ENCODE measurements at regions not wholly inside any gene's neighbourhood (a gene's known extent, or its start where the extent isn't known, plus 50 kb on each side); places are given as distances from the start of the nearest gene placed in this dataset.

GRCh38 chr2:508121-508520, 169.1 kb downstream of the TMEM18 start:
- TF ChIP-seq CTCF (IDR thresholded peaks at IDR 0.05), result no peak

- TF ChIP-seq CTCF (IDR thresholded peaks at IDR 0.05), result no peak
Observed at GRCh38 chr2:506866-507265, 170.3 kb downstream of the TMEM18 start.

GRCh38 chr2:506451-506850, 170.8 kb downstream of the TMEM18 start:
- TF ChIP-seq CTCF (IDR thresholded peaks at IDR 0.05), result no peak

- TF ChIP-seq CTCF (IDR thresholded peaks at IDR 0.05), result no peak
Observed at GRCh38 chr2:505941-506340, 171.3 kb downstream of the TMEM18 start.

GRCh38 chr2:503288-503999, 173.8 kb downstream of the TMEM18 start:
- TF ChIP-seq CTCF (IDR thresholded peaks at IDR 0.05), result no peak

GRCh38 chr2:502831-503230, 174.4 kb downstream of the TMEM18 start:
- no peak for TF ChIP-seq CTCF (IDR thresholded peaks at IDR 0.05)

- no peak for TF ChIP-seq CTCF (IDR thresholded peaks at IDR 0.05)
Observed at GRCh38 chr2:501667-502066, 175.5 kb downstream of the TMEM18 start.

- no peak for TF ChIP-seq CTCF (IDR thresholded peaks at IDR 0.05)
Observed at GRCh38 chr2:501130-501529, 176.1 kb downstream of the TMEM18 start.

Measured in LNCAP (cell line).